PFSK-1 (cell line): ENCODE measurements at regions not wholly inside any gene's neighbourhood (a gene's known extent, or its start where the extent isn't known, plus 50 kb on each side); places are given as distances from the start of the nearest gene placed in this dataset.

ENCODE experiments used
- FOXP2 ChIP-seq: optimal IDR thresholded peaks from 2 replicates; pipeline ENCODE3; 2011; ENCODE audit warnings: borderline replicate concordance, control low read depth, inconsistent platforms; ENCODE audit not compliant: insufficient read depth; ENCODE audit errors: extremely low read length, extremely low read depth
- POLR2AphosphoS5 ChIP-seq: IDR thresholded peaks from 2 replicates; pipeline ENCODE4 v1.6.1; 2012; ENCODE audit warnings: low read depth, mild to moderate bottlenecking, control low read depth, low read length, moderate library complexity
- REST ChIP-seq, 2 experiments: IDR thresholded peaks; 2 replicates each; pipeline versions ENCODE4 v1.6.1 to v1.8.0; 2011 to 2012; ENCODE audit warnings: low read depth in 2 of 2, low read length in 2 of 2, control low read depth in 1 of 2, inconsistent platforms in 1 of 2, mild to moderate bottlenecking in 1 of 2, moderate library complexity in 1 of 2; ENCODE audit not compliant: insufficient read depth in 1 of 2
- SIN3A ChIP-seq: IDR thresholded peaks from 2 replicates; pipeline ENCODE4 v1.6.1; 2012; ENCODE audit warnings: mild to moderate bottlenecking, low read length, moderate library complexity, borderline replicate concordance; ENCODE audit not compliant: insufficient read depth
- TAF1 ChIP-seq: IDR thresholded peaks from 2 replicates; pipeline ENCODE4 v1.6.1; 2012; ENCODE audit warnings: low read length, control low read depth, borderline replicate concordance; ENCODE audit not compliant: insufficient read depth

- no peak for TF ChIP-seq POLR2AphosphoS5
- no peak for TF ChIP-seq REST (IDR thresholded peaks at IDR 0.05; ENCODE audit: insufficient read depth in 1 of 2, low read depth in 2 of 2, low read length in 2 of 2)
- no peak for TF ChIP-seq SIN3A
- TF ChIP-seq TAF1, result no peak
- TF ChIP-seq FOXP2, result no peak
These were observed 903.8 kb downstream of the BCL11B start for GRCh38 chr14:98368221-98368620.
